ENCODE measurements at regions not wholly inside any gene's neighbourhood (a gene's known extent, or its start where the extent isn't known, plus 50 kb on each side); places are given as distances from the start of the nearest gene placed in this dataset.

GRCh38 chr11:45423036-45423435 is 136.9 kb upstream of the SYT13 start:
- H3K9me3 ChIP-seq, result no peaks in the 10 kb centered on the region
- H3K36me3 ChIP-seq, result no peaks in the 10 kb centered on the region
- no peak overlapping the region for H3K4me3 ChIP-seq
- intact Hi-C loops (cut with DNase I; ENCODE audit: low total_unique reads), result no loop called here
- TF ChIP-seq CTCF (IDR thresholded peaks at IDR 0.05) (no peak), POLR2A (IDR thresholded peaks at IDR 0.05) (no peak)
- DNase-seq, result no peak
- no peaks in the 10 kb centered on the region for H3K4me1 ChIP-seq
- H3K27ac ChIP-seq, result no peak overlapping the region
- no peaks in the 10 kb centered on the region for H3K27me3 ChIP-seq

GRCh38 chr11:45414088-45414487 is 127.9 kb upstream of the SYT13 start:
- Histone ChIP-seq H3K9me3 (no peaks in the 10 kb centered on the region), H3K36me3 (no peaks in the 10 kb centered on the region), H3K4me1 (no peaks in the 10 kb centered on the region), H3K4me3 (no peak overlapping the region), H3K27me3 (no peaks in the 10 kb centered on the region), H3K27ac (no peak overlapping the region)
- intact Hi-C loops (cut with DNase I; ENCODE audit: low total_unique reads), result no loop called here
- no peak for DNase-seq
- TF ChIP-seq POLR2A (IDR thresholded peaks at IDR 0.05) (no peak), CTCF (IDR thresholded peaks at IDR 0.05) (no peak)

- Histone ChIP-seq H3K36me3 (no peaks in the 10 kb centered on the region), H3K4me1 (no peaks in the 10 kb centered on the region), H3K4me3 (no peak overlapping the region), H3K27ac (no peak overlapping the region), H3K27me3 (no peaks in the 10 kb centered on the region), H3K9me3 (no peaks in the 10 kb centered on the region)
- DNase-seq, result no peak
- intact Hi-C loops (cut with DNase I; ENCODE audit: low total_unique reads), result no loop called here
- TF ChIP-seq CTCF (IDR thresholded peaks at IDR 0.05) (no peak), POLR2A (IDR thresholded peaks at IDR 0.05) (no peak)
Measured at GRCh38 chr11:45413156-45413858, 127.2 kb upstream of the SYT13 start.

GRCh38 chr11:45412521-45412920 is 126.4 kb upstream of the SYT13 start:
- TF ChIP-seq CTCF (IDR thresholded peaks at IDR 0.05), result no peak
- no peak for TF ChIP-seq POLR2A (IDR thresholded peaks at IDR 0.05)
- Histone ChIP-seq H3K36me3 (no peaks in the 10 kb centered on the region), H3K4me3 (no peak overlapping the region), H3K9me3 (no peaks in the 10 kb centered on the region), H3K27ac (peak overlapping the region in 1 of 2 donors; percentile 6), H3K27me3 (no peaks in the 10 kb centered on the region), H3K4me1 (no peaks in the 10 kb centered on the region)
- intact Hi-C loops (cut with DNase I; ENCODE audit: low total_unique reads), result no loop called here
- no peak for DNase-seq

GRCh38 chr11:45412051-45412471 is 125.9 kb upstream of the SYT13 start:
- no peak for DNase-seq
- no peaks in the 10 kb centered on the region for H3K27me3 ChIP-seq
- TF ChIP-seq CTCF (IDR thresholded peaks at IDR 0.05), result no peak
- no peak for TF ChIP-seq POLR2A (IDR thresholded peaks at IDR 0.05)
- H3K9me3 ChIP-seq, result no peaks in the 10 kb centered on the region
- peak overlapping the region in 1 of 2 donors; percentile 6 for H3K27ac ChIP-seq
- intact Hi-C loops (cut with DNase I; ENCODE audit: low total_unique reads), result no loop called here
- no peak overlapping the region for H3K4me3 ChIP-seq
- no peaks in the 10 kb centered on the region for H3K36me3 ChIP-seq
- no peaks in the 10 kb centered on the region for H3K4me1 ChIP-seq

Data from uterus (tissue), 3 donors.